ENCODE measurements at regions not wholly inside any gene's neighbourhood (a gene's known extent, or its start where the extent isn't known, plus 50 kb on each side); places are given as distances from the start of the nearest gene placed in this dataset.

GRCh38 chr1:193988885-193989284 lies 802.5 kb upstream of the B3GALT2 start:
- no peak for TF ChIP-seq PATZ1 (CRISPR knock-in tag; IDR thresholded peaks at IDR 0.05; ENCODE audit: borderline replicate concordance)
- no peak for TF ChIP-seq TCF4 (CRISPR knock-in tag; IDR thresholded peaks at IDR 0.05; ENCODE audit: borderline replicate concordance)
- TF ChIP-seq BACH2 (CRISPR knock-in tag; IDR thresholded peaks at IDR 0.05; ENCODE audit: borderline replicate concordance): no peak
- TF ChIP-seq ESRRG (CRISPR knock-in tag; IDR thresholded peaks at IDR 0.05): no peak
- TF ChIP-seq RARB (CRISPR knock-in tag; IDR thresholded peaks at IDR 0.05): no peak
- TF ChIP-seq ZFP30 (CRISPR knock-in tag; IDR thresholded peaks at IDR 0.05): no peak
- no peak for TF ChIP-seq OSR1 (CRISPR knock-in tag; IDR thresholded peaks at IDR 0.05)
- no peak for TF ChIP-seq TOX (CRISPR knock-in tag; IDR thresholded peaks at IDR 0.05; ENCODE audit: borderline replicate concordance)
- no peak for ATAC-seq

DNA sequence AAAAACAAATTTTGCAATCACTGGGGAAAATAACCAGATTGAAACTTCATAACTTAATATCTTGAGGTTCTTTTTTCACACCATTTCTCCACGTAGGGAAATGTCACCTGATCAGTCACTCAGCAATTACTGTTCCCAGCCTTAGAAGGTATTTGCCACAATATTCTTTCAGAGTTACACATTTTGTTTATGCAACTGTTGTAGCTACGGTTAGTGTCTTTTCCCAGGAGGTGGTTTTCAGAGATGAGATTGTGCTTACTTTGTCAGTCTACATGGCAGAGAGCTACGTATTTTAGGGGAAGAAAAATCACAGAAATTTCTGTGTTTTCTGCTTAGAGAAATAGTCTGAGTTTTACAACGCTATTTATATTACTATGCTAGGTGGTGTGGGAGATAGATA lies 792.8 kb upstream of the B3GALT2 start:
- TF ChIP-seq CSDC2 (CRISPR knock-in tag; IDR thresholded peaks at IDR 0.05): no peak
- no peak for TF ChIP-seq PPARA (CRISPR knock-in tag; IDR thresholded peaks at IDR 0.05; ENCODE audit: borderline replicate concordance)
- no peak for TF ChIP-seq OSR1 (CRISPR knock-in tag; IDR thresholded peaks at IDR 0.05)
- TF ChIP-seq TOX (CRISPR knock-in tag; IDR thresholded peaks at IDR 0.05; ENCODE audit: borderline replicate concordance): no peak
- TF ChIP-seq CSRNP3 (CRISPR knock-in tag; IDR thresholded peaks at IDR 0.05): no peak
- TF ChIP-seq TSHZ2 (CRISPR knock-in tag; IDR thresholded peaks at IDR 0.05): no peak
- no peak for TF ChIP-seq PATZ1 (CRISPR knock-in tag; IDR thresholded peaks at IDR 0.05; ENCODE audit: borderline replicate concordance)
- no peak for TF ChIP-seq ESRRG (CRISPR knock-in tag; IDR thresholded peaks at IDR 0.05)
- no peak for TF ChIP-seq TCF4 (CRISPR knock-in tag; IDR thresholded peaks at IDR 0.05; ENCODE audit: borderline replicate concordance)
- TF ChIP-seq RARB (CRISPR knock-in tag; IDR thresholded peaks at IDR 0.05): no peak
- no peak for TF ChIP-seq ZNF565 (CRISPR knock-in tag; conservative IDR thresholded peaks at IDR 0.05; ENCODE audit: low read depth)
- no peak for TF ChIP-seq SNAI2 (CRISPR knock-in tag; IDR thresholded peaks at IDR 0.05)
- TF ChIP-seq ZC3H10 (CRISPR knock-in tag; IDR thresholded peaks at IDR 0.05): no peak
- TF ChIP-seq ZNF8 (CRISPR knock-in tag; IDR thresholded peaks at IDR 0.05): no peak
- TF ChIP-seq ZFP30 (CRISPR knock-in tag; IDR thresholded peaks at IDR 0.05): no peak
- TF ChIP-seq ZFP3 (CRISPR knock-in tag; IDR thresholded peaks at IDR 0.05): no peak
- TF ChIP-seq ARNTL (CRISPR knock-in tag; IDR thresholded peaks at IDR 0.05; ENCODE audit: borderline replicate concordance, low read depth): no peak
- TF ChIP-seq GLIS3 (CRISPR knock-in tag; IDR thresholded peaks at IDR 0.05): no peak
- no peak for TF ChIP-seq ZNF70 (CRISPR knock-in tag; IDR thresholded peaks at IDR 0.05)
- no peak for ATAC-seq

- TF ChIP-seq POU6F1 (CRISPR knock-in tag; IDR thresholded peaks at IDR 0.05; ENCODE audit: borderline replicate concordance, low read depth) (no peak), RARB (CRISPR knock-in tag; IDR thresholded peaks at IDR 0.05) (no peak), PATZ1 (CRISPR knock-in tag; IDR thresholded peaks at IDR 0.05; ENCODE audit: borderline replicate concordance) (no peak), ARNTL (CRISPR knock-in tag; IDR thresholded peaks at IDR 0.05; ENCODE audit: borderline replicate concordance, low read depth) (no peak), ZNF70 (CRISPR knock-in tag; IDR thresholded peaks at IDR 0.05) (no peak), ZNF565 (CRISPR knock-in tag; conservative IDR thresholded peaks at IDR 0.05; ENCODE audit: low read depth) (no peak), SNAI2 (CRISPR knock-in tag; IDR thresholded peaks at IDR 0.05) (no peak), OSR1 (CRISPR knock-in tag; IDR thresholded peaks at IDR 0.05) (no peak), PPARA (CRISPR knock-in tag; IDR thresholded peaks at IDR 0.05; ENCODE audit: borderline replicate concordance) (no peak), ZNF8 (CRISPR knock-in tag; IDR thresholded peaks at IDR 0.05) (no peak), ZC3H10 (CRISPR knock-in tag; IDR thresholded peaks at IDR 0.05) (no peak), ESRRG (CRISPR knock-in tag; IDR thresholded peaks at IDR 0.05) (no peak), CSRNP3 (CRISPR knock-in tag; IDR thresholded peaks at IDR 0.05) (no peak), GLIS3 (CRISPR knock-in tag; IDR thresholded peaks at IDR 0.05) (no peak), TOX (CRISPR knock-in tag; IDR thresholded peaks at IDR 0.05; ENCODE audit: borderline replicate concordance) (no peak), ISL1 (CRISPR knock-in tag; IDR thresholded peaks at IDR 0.05) (no peak), BACH2 (CRISPR knock-in tag; IDR thresholded peaks at IDR 0.05; ENCODE audit: borderline replicate concordance) (no peak), ZFP3 (CRISPR knock-in tag; IDR thresholded peaks at IDR 0.05) (no peak)
- ATAC-seq: no peak
These were observed 787.9 kb upstream of the B3GALT2 start for GRCh38 chr1:193974286-193974798.
